CD4-positive, alpha-beta T cell (primary cell): ENCODE measurements at regions not wholly inside any gene's neighbourhood (a gene's known extent, or its start where the extent isn't known, plus 50 kb on each side); places are given as distances from the start of the nearest gene placed in this dataset.

ENCODE experiments used
- ATAC-seq: fragments of 200-7000 bp; cut with Tn5 transposase; one replicate; pipeline ENCODE4 v1.10.0; 2022; ENCODE audit warnings: mild to moderate bottlenecking; ENCODE audit not compliant: poor library complexity
- CTCF ChIA-PET: fragments of 350-600 bp; sonication (Branson Sonifier 250); formaldehyde crosslinking; loops from one replicate; lab custom pipeline; 2021; ENCODE audit warnings: antibody characterized with exemption, inconsistent platforms; lab: Charles Lee
- POLR2A ChIA-PET: fragments of 350-600 bp; sonication (Branson Sonifier 250); formaldehyde crosslinking; loops from one replicate; lab custom pipeline; 2021; ENCODE audit warnings: antibody characterized with exemption, inconsistent platforms; lab: Charles Lee
- DNase-seq, 14 experiments: peaks; one replicate each; pipeline ENCODE4 v3.0.0-alpha.2; 2013 to 2020; ENCODE audit warnings: mixed read lengths in 2 of 14
- H3K27ac ChIP-seq, 2 donors: one replicate each; pipeline versions ENCODE4 v1.5.1 to v1.7.0; 2013; ENCODE audit warnings: low read length in 2 of 2, low read depth in 1 of 2, mild to moderate bottlenecking in 1 of 2
- H3K27me3 ChIP-seq, 2 experiments: 1 replicate in 1 of 2; 2 replicates in 1 of 2; pipeline versions ENCODE4 v1.6.1 to v1.7.0; 2013; ENCODE audit warnings: low read length in 2 of 2, control low read depth in 1 of 2, mild to moderate bottlenecking in 1 of 2, moderate library complexity in 1 of 2; ENCODE audit not compliant: insufficient read depth in 2 of 2, control insufficient read depth in 1 of 2
- H3K36me3 ChIP-seq: one replicate; pipeline ENCODE4 v1.6.1; 2013; ENCODE audit warnings: low read length, control low read depth; ENCODE audit not compliant: insufficient read depth
- H3K4me1 ChIP-seq: one replicate; pipeline ENCODE4 v1.6.1; 2013; ENCODE audit warnings: low read length, control low read depth; ENCODE audit not compliant: insufficient read depth
- H3K4me3 ChIP-seq: one replicate; pipeline ENCODE4 v1.5.1; 2013; ENCODE audit warnings: mild to moderate bottlenecking, low read length, moderate library complexity
- H3K9me3 ChIP-seq, 2 experiments: 1 replicate in 1 of 2; 2 replicates in 1 of 2; pipeline versions ENCODE4 v1.6.1 to v1.7.0; 2013; ENCODE audit warnings: low read length in 2 of 2, mild to moderate bottlenecking in 2 of 2, control low read depth in 1 of 2, moderate library complexity in 1 of 2; ENCODE audit not compliant: control insufficient read depth in 1 of 2, insufficient read depth in 1 of 2
- H3K27ac Mint-ChIP-seq: one replicate; pipeline ENCODE4 v1.8.0; 2020; ENCODE audit warnings: mixed read lengths
- H3K27me3 Mint-ChIP-seq: one replicate; pipeline ENCODE4 v1.8.0; 2021; ENCODE audit warnings: mixed read lengths
- H3K36me3 Mint-ChIP-seq: one replicate; pipeline ENCODE4 v1.8.0; 2021; ENCODE audit warnings: low read depth, mixed read lengths
- H3K4me1 Mint-ChIP-seq: one replicate; pipeline ENCODE4 v1.8.0; 2021; ENCODE audit warnings: low read depth, mixed read lengths
- H3K4me3 Mint-ChIP-seq: one replicate; pipeline ENCODE4 v1.8.0; 2020; ENCODE audit warnings: mild to moderate bottlenecking, mixed read lengths
- H3K9me3 Mint-ChIP-seq: one replicate; pipeline ENCODE4 v1.8.0; 2020; ENCODE audit warnings: mixed read lengths
- CTCF ChIP-seq: fragments of 200-600 bp; IDR thresholded peaks from one replicate; pipeline ENCODE4 v1.8.0; 2022; ENCODE audit warnings: antibody characterized with exemption, mild to moderate bottlenecking
- intact Hi-C, 2 experiments: fragments of 100-400 bp; cut with DNase I in 1 of 2; cut with micrococcal nuclease in 1 of 2; formaldehyde crosslinking; loops; one replicate each; pipeline versions ENCODE4 v1.15.1 to v1.9.0; 2023 to 2025; cut with DNase I, micrococcal nuclease

GRCh38 chr14:30223966-30224365 is 296.3 kb upstream of the PRKD1 start:
- Mint-ChIP-seq H3K4me1 (no peaks in the 10 kb centered on the region), H3K27me3 (no peaks in the 10 kb centered on the region), H3K9me3 (no peaks in the 10 kb centered on the region), H3K27ac (no peak overlapping the region), H3K4me3 (no peak overlapping the region), H3K36me3 (no peaks in the 10 kb centered on the region)
- no peaks in the 10 kb centered on the region for H3K9me3 ChIP-seq
- H3K4me3 ChIP-seq = no peak overlapping the region
- POLR2A ChIA-PET = no interaction called here
- DNase-seq (no peak), ATAC-seq (no peak)
- intact Hi-C loops = no loop called here
- CTCF ChIA-PET = no interaction called here
- TF ChIP-seq CTCF = no peak
- H3K27ac ChIP-seq = no peak overlapping the region
- H3K4me1 ChIP-seq = no peaks in the 10 kb centered on the region
- no peaks in the 10 kb centered on the region for H3K36me3 ChIP-seq
- no peaks in the 10 kb centered on the region for H3K27me3 ChIP-seq

GRCh38 chr14:30225176-30225575 is 297.5 kb upstream of the PRKD1 start:
- no peak for TF ChIP-seq CTCF
- Mint-ChIP-seq H3K36me3 (no peaks in the 10 kb centered on the region), H3K27ac (no peak overlapping the region), H3K4me1 (no peaks in the 10 kb centered on the region), H3K27me3 (no peaks in the 10 kb centered on the region), H3K4me3 (no peak overlapping the region), H3K9me3 (no peaks in the 10 kb centered on the region)
- intact Hi-C loops = no loop called here
- Histone ChIP-seq H3K36me3 (no peaks in the 10 kb centered on the region), H3K4me3 (no peak overlapping the region), H3K4me1 (no peaks in the 10 kb centered on the region), H3K27me3 (no peaks in the 10 kb centered on the region), H3K27ac (no peak overlapping the region), H3K9me3 (no peaks in the 10 kb centered on the region)
- DNase-seq = no peak
- no peak for ATAC-seq
- ChIA-PET CTCF (no interaction called here), POLR2A (no interaction called here)

GRCh38 chr14:30227436-30227835 is 299.8 kb upstream of the PRKD1 start:
- ChIA-PET CTCF (no interaction called here), POLR2A (no interaction called here)
- H3K4me1 ChIP-seq = no peaks in the 10 kb centered on the region
- intact Hi-C loops = no loop called here
- no peak overlapping the region for H3K4me3 ChIP-seq
- ATAC-seq (no peak), DNase-seq (no peak)
- no peaks in the 10 kb centered on the region for H3K36me3 ChIP-seq
- Mint-ChIP-seq H3K27ac (no peak overlapping the region), H3K4me1 (no peaks in the 10 kb centered on the region), H3K27me3 (no peaks in the 10 kb centered on the region), H3K9me3 (no peaks in the 10 kb centered on the region), H3K36me3 (no peaks in the 10 kb centered on the region), H3K4me3 (no peak overlapping the region)
- no peak overlapping the region for H3K27ac ChIP-seq
- no peaks in the 10 kb centered on the region for H3K27me3 ChIP-seq
- no peak for TF ChIP-seq CTCF
- no peaks in the 10 kb centered on the region for H3K9me3 ChIP-seq
